GM23338 (cell line): ENCODE measurements at regions not wholly inside any gene's neighbourhood (a gene's known extent, or its start where the extent isn't known, plus 50 kb on each side); places are given as distances from the start of the nearest gene placed in this dataset.
A peak's percentile ranks its signal among the peaks of the same experiment; 100 is the strongest.

ENCODE experiments used
- ATAC-seq: fragments of 200-7000 bp; cut with Tn5 transposase; 3 replicates; pipeline ENCODE4 v1.9.1; 2020
- DNase-seq: peaks from one replicate; pipeline ENCODE4 v3.0.0-alpha.2; 2015; ENCODE audit warnings: low spot score
- H2AFZ ChIP-seq: fragments of 200-600 bp; sonication (generic); 2 replicates; pipeline ENCODE4 v1.8.0; 2016; ENCODE audit warnings: antibody characterized with exemption, mild to moderate bottlenecking, moderate library complexity
- H3F3A ChIP-seq: fragments of 200-600 bp; sonication (generic); replicated peaks from 2 replicates; pipeline ENCODE4 v1.8.0; 2017; ENCODE audit warnings: antibody characterized with exemption, mixed run types, low read depth
- H3K27ac ChIP-seq: fragments of 200-600 bp; sonication (generic); 2 replicates; pipeline ENCODE4 v1.6.1; 2016; ENCODE audit warnings: low read depth
- H3K27me3 ChIP-seq: fragments of 200-600 bp; sonication (generic); 2 replicates; pipeline ENCODE4 v1.8.0; 2016; ENCODE audit warnings: mild to moderate bottlenecking, mixed run types, moderate library complexity; ENCODE audit not compliant: insufficient read depth
- H3K36me3 ChIP-seq: fragments of 200-600 bp; sonication (generic); 2 replicates; pipeline ENCODE4 v1.8.0; 2016; ENCODE audit warnings: mild to moderate bottlenecking; ENCODE audit not compliant: insufficient read depth
- H3K4me1 ChIP-seq: fragments of 200-600 bp; sonication (generic); 2 replicates; pipeline ENCODE4 v1.8.0; 2016; ENCODE audit warnings: mild to moderate bottlenecking, moderate library complexity; ENCODE audit not compliant: insufficient read depth
- H3K4me2 ChIP-seq: fragments of 200-600 bp; sonication (generic); 2 replicates; pipeline ENCODE4 v1.7.1; 2017; ENCODE audit warnings: mixed run types
- H3K4me3 ChIP-seq: fragments of 200-600 bp; sonication (generic); 2 replicates; pipeline ENCODE4 v1.6.1; 2016; ENCODE audit warnings: mixed run types
- H3K79me2 ChIP-seq: fragments of 200-600 bp; sonication (generic); replicated peaks from 2 replicates; pipeline ENCODE4 v1.8.0; 2017; ENCODE audit warnings: mild to moderate bottlenecking; ENCODE audit not compliant: insufficient read depth
- H3K9me2 ChIP-seq: fragments of 200-600 bp; sonication (generic); 2 replicates; pipeline ENCODE4 v1.8.0; 2017; ENCODE audit not compliant: insufficient read depth
- H4K20me1 ChIP-seq: fragments of 200-600 bp; sonication (generic); replicated peaks from 2 replicates; pipeline ENCODE4 v1.8.0; 2017; ENCODE audit warnings: mild to moderate bottlenecking; ENCODE audit not compliant: insufficient read depth
- H3K27ac Mint-ChIP-seq: 2 replicates; pipeline ENCODE4 v1.8.0; 2020; ENCODE audit warnings: inconsistent platforms, mild to moderate bottlenecking, moderate library complexity, mixed read lengths
- H3K27me3 Mint-ChIP-seq: 3 replicates; pipeline ENCODE4 v1.8.0; 2022; ENCODE audit warnings: low read depth, mild to moderate bottlenecking, moderate library complexity, mixed read lengths, inconsistent platforms; ENCODE audit not compliant: insufficient read depth, poor library complexity
- H3K36me3 Mint-ChIP-seq: 3 replicates; pipeline ENCODE4 v1.8.0; 2021; ENCODE audit warnings: low read depth, mild to moderate bottlenecking, inconsistent platforms, moderate library complexity, mixed read lengths
- H3K4me1 Mint-ChIP-seq: 3 replicates; pipeline ENCODE4 v1.8.0; 2020; ENCODE audit warnings: mild to moderate bottlenecking, inconsistent platforms, mixed read lengths
- H3K4me3 Mint-ChIP-seq: 3 replicates; pipeline ENCODE4 v1.8.0; 2021; ENCODE audit warnings: moderate library complexity, mild to moderate bottlenecking, inconsistent platforms, mixed read lengths
- H3K9me3 Mint-ChIP-seq: 3 replicates; pipeline ENCODE4 v1.8.0; 2020; ENCODE audit warnings: moderate library complexity, mild to moderate bottlenecking, inconsistent platforms, mixed read lengths
- JUNB ChIP-seq: IDR thresholded peaks from one replicate; pipeline ENCODE4 v1.6.1; 2016; ENCODE audit warnings: antibody characterized with exemption; ENCODE audit not compliant: unreplicated experiment
- NANOG ChIP-seq: IDR thresholded peaks from 2 replicates; pipeline ENCODE4 v1.6.1; 2016; ENCODE audit warnings: antibody characterized with exemption, borderline replicate concordance
- POLR2AphosphoS5 ChIP-seq: IDR thresholded peaks from 2 replicates; pipeline ENCODE4 v1.6.1; 2016; ENCODE audit warnings: antibody characterized with exemption, low read depth
- REST ChIP-seq: IDR thresholded peaks from one replicate; pipeline ENCODE4 v1.6.1; 2018; ENCODE audit warnings: antibody characterized with exemption; ENCODE audit not compliant: unreplicated experiment
- ZNF114 ChIP-seq: fragments of 250-450 bp; sonication (Bioruptor Pico); IDR thresholded peaks from 2 replicates; pipeline ENCODE4 v1.5.0; 2020; ENCODE audit warnings: mild to moderate bottlenecking, moderate library complexity
- ZNF331 ChIP-seq: fragments of 250-450 bp; sonication (Bioruptor Pico); IDR thresholded peaks from 2 replicates; pipeline ENCODE4 v1.5.0; 2020; ENCODE audit warnings: low read depth, mild to moderate bottlenecking, moderate library complexity
- ZNF462 ChIP-seq: fragments of 250-450 bp; sonication (Bioruptor Pico); IDR thresholded peaks from 2 replicates; pipeline ENCODE4 v1.5.0; 2020; ENCODE audit warnings: mild to moderate bottlenecking, moderate library complexity

GRCh38 chr20:53789989-53790675 lies 196.5 kb upstream of the ZNF217 start (continued):
- TF ChIP-seq ZNF462 (no peak), ZNF114 (CRISPR knock-in tag) (no peak)

- no peaks in the 10 kb centered on the region for H3K9me2 ChIP-seq
- no peak for DNase-seq
- H3F3A ChIP-seq: 0 out of 2 replicates have a peak, but pooled peaks cover 4% of the 10 kb centered on the region
- H3K27ac Mint-ChIP-seq: 0 out of 2 replicates have a peak overlapping the region, but pooled peaks have one; percentile 4
- no peak for ATAC-seq
- no peak overlapping the region for H3K27ac ChIP-seq
- no peak overlapping the region for H3K4me3 ChIP-seq
- no peaks in the 10 kb centered on the region for H3K36me3 ChIP-seq
- H3K4me3 Mint-ChIP-seq: no peak overlapping the region
- H4K20me1 ChIP-seq: no peaks in the 10 kb centered on the region
- H3K79me2 ChIP-seq: no peaks in the 10 kb centered on the region
- H3K27me3 Mint-ChIP-seq: peaks cover 6% of the 10 kb centered on the region
- H3K9me3 Mint-ChIP-seq: no peaks in the 10 kb centered on the region
- H3K4me2 ChIP-seq: no peak overlapping the region
- peaks cover 45% of the 10 kb centered on the region for H3K4me1 Mint-ChIP-seq
- peaks cover 33% of the 10 kb centered on the region for H3K4me1 ChIP-seq
- no peak overlapping the region for H2AFZ ChIP-seq
- H3K36me3 Mint-ChIP-seq: peaks cover 4% of the 10 kb centered on the region; the same call in 1 of the 3 replicates
- no peaks in the 10 kb centered on the region for H3K27me3 ChIP-seq
- no peak for TF ChIP-seq REST
- TF ChIP-seq JUNB: no peak
- TF ChIP-seq ZNF114 (CRISPR knock-in tag): no peak
- no peak for TF ChIP-seq ZNF331 (CRISPR knock-in tag)
- TF ChIP-seq NANOG: no peak
- TF ChIP-seq POLR2AphosphoS5: no peak
Measured at GRCh38 chr20:53788253-53789022, 194.8 kb upstream of the ZNF217 start.
